Endothelial cell of umbilical vein (primary cell): ENCODE measurements at regions not wholly inside any gene's neighbourhood (a gene's known extent, or its start where the extent isn't known, plus 50 kb on each side); places are given as distances from the start of the nearest gene placed in this dataset.

Source experiments
- EZH2 ChIP-seq: IDR thresholded peaks from 2 replicates; pipeline ENCODE4 v1.6.1; 2012; ENCODE audit warnings: borderline replicate concordance, low read depth, mild to moderate bottlenecking, moderate library complexity, low read length, inconsistent platforms; ENCODE audit not compliant: severe bottlenecking
- POLR2A ChIP-seq: IDR thresholded peaks from 2 replicates; pipeline ENCODE4 v1.6.1; 2012; ENCODE audit warnings: low read depth, mild to moderate bottlenecking, control low read depth, low read length
- POLR2AphosphoS5 ChIP-seq: IDR thresholded peaks from 2 replicates; pipeline ENCODE4 v1.6.1; 2012; ENCODE audit warnings: low read depth, mild to moderate bottlenecking, control low read depth, low read length, moderate library complexity; ENCODE audit not compliant: insufficient read depth
- TF ChIP-seq, protein P1 (sequence below), 2 donors: IDR thresholded peaks; 1 replicate in 1 of 2; 2 replicates in 1 of 2; pipeline ENCODE4 v1.5.1; 2011; ENCODE audit warnings: low read length in 2 of 2, mild to moderate bottlenecking in 2 of 2, moderate library complexity in 2 of 2, control low read depth in 1 of 2, inconsistent platforms in 1 of 2, low read depth in 1 of 2; ENCODE audit not compliant: insufficient read depth in 1 of 2; ENCODE audit errors: extremely low read depth in 1 of 2

- TF ChIP-seq, protein P1, sequence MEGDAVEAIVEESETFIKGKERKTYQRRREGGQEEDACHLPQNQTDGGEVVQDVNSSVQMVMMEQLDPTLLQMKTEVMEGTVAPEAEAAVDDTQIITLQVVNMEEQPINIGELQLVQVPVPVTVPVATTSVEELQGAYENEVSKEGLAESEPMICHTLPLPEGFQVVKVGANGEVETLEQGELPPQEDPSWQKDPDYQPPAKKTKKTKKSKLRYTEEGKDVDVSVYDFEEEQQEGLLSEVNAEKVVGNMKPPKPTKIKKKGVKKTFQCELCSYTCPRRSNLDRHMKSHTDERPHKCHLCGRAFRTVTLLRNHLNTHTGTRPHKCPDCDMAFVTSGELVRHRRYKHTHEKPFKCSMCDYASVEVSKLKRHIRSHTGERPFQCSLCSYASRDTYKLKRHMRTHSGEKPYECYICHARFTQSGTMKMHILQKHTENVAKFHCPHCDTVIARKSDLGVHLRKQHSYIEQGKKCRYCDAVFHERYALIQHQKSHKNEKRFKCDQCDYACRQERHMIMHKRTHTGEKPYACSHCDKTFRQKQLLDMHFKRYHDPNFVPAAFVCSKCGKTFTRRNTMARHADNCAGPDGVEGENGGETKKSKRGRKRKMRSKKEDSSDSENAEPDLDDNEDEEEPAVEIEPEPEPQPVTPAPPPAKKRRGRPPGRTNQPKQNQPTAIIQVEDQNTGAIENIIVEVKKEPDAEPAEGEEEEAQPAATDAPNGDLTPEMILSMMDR (IDR thresholded peaks at IDR 0.05; ENCODE audit: extremely low read depth in 1 of 2, insufficient read depth in 1 of 2, low read depth in 1 of 2, low read length in 2 of 2): no peak
- TF ChIP-seq POLR2AphosphoS5 (no peak), EZH2 (no peak), POLR2A (no peak)
These were observed 157.3 kb upstream of the LRRC7 start for GRCh38 chr1:69410457-69410850.
